Common myeloid progenitor, CD34-positive (primary cell): ENCODE measurements at regions not wholly inside any gene's neighbourhood (a gene's known extent, or its start where the extent isn't known, plus 50 kb on each side); places are given as distances from the start of the nearest gene placed in this dataset.

ENCODE experiments used
- CTCF ChIA-PET: fragments of 350-600 bp; sonication (Branson Sonifier 250); formaldehyde crosslinking; loops from one replicate; lab custom pipeline; 2021; ENCODE audit warnings: antibody characterized with exemption; lab: Charles Lee
- POLR2A ChIA-PET: fragments of 350-600 bp; sonication (Branson Sonifier 250); formaldehyde crosslinking; loops from one replicate; lab custom pipeline; 2021; ENCODE audit warnings: antibody characterized with exemption; lab: Charles Lee
- DNase-seq, 3 donors: peaks; one replicate each; pipeline versions ENCODE4 v3.0.0 to v3.0.0-alpha.2; 2013
- H3K27ac ChIP-seq, 2 experiments: 1 replicate in 1 of 2; 2 replicates in 1 of 2; pipeline ENCODE4 v1.7.0; 2013; ENCODE audit warnings: inconsistent platforms in 2 of 2, low read length in 2 of 2, mild to moderate bottlenecking in 2 of 2, low read depth in 1 of 2, moderate library complexity in 1 of 2; ENCODE audit not compliant: severe bottlenecking in 2 of 2, insufficient read depth in 1 of 2, poor library complexity in 1 of 2
- H3K27me3 ChIP-seq, 5 experiments: replicated peaks in 2 of 5; 1 replicate in 3 of 5; 2 replicates in 2 of 5; pipeline versions ENCODE4 v1.6.1 to v1.7.0; 2013; ENCODE audit warnings: low read length in 4 of 5, mild to moderate bottlenecking in 2 of 5, moderate library complexity in 2 of 5, inconsistent platforms in 1 of 5; ENCODE audit not compliant: insufficient read depth in 5 of 5, control insufficient read depth in 4 of 5
- H3K36me3 ChIP-seq, 4 experiments: 1 replicate in 2 of 4; 2 replicates in 2 of 4; pipeline versions ENCODE4 v1.6.1 to v1.7.0; 2013; ENCODE audit warnings: low read length in 3 of 4, control low read depth in 1 of 4, mild to moderate bottlenecking in 1 of 4; ENCODE audit not compliant: control insufficient read depth in 4 of 4, insufficient read depth in 4 of 4
- H3K4me1 ChIP-seq, 4 experiments: 1 replicate in 3 of 4; 2 replicates in 1 of 4; pipeline versions ENCODE4 v1.6.1 to v1.7.1; 2013; ENCODE audit warnings: low read length in 3 of 4, mild to moderate bottlenecking in 3 of 4, control low read depth in 1 of 4, inconsistent platforms in 1 of 4, moderate library complexity in 1 of 4; ENCODE audit not compliant: control insufficient read depth in 4 of 4, insufficient read depth in 4 of 4; ENCODE audit errors: control extremely low read depth in 1 of 4
- H3K4me3 ChIP-seq, 7 experiments: 1 replicate in 4 of 7; 2 replicates in 3 of 7; pipeline versions ENCODE4 v1.5.1 to v1.7.0; 2013; ENCODE audit warnings: mild to moderate bottlenecking in 7 of 7, low read length in 6 of 7, moderate library complexity in 6 of 7, inconsistent platforms in 2 of 7, low read depth in 2 of 7, control low read depth in 1 of 7; ENCODE audit not compliant: insufficient read depth in 4 of 7, control insufficient read depth in 1 of 7; ENCODE audit errors: extremely low read depth in 1 of 7
- H3K9me3 ChIP-seq, 5 experiments: 1 replicate in 4 of 5; 2 replicates in 1 of 5; pipeline versions ENCODE4 v1.6.1 to v1.7.1; 2013; ENCODE audit warnings: low read length in 4 of 5, mild to moderate bottlenecking in 2 of 5, inconsistent platforms in 1 of 5, low read depth in 1 of 5, moderate library complexity in 1 of 5; ENCODE audit not compliant: control insufficient read depth in 4 of 5, insufficient read depth in 2 of 5; ENCODE audit errors: control extremely low read depth in 1 of 5
- WGBS: methylation state at CpG from one replicate; pipeline ENCODE4 v1.1.5; 2013; ENCODE audit not compliant: insufficient coverage; 5-methylcytosine and 5-hydroxymethylcytosine counted together

GRCh38 chr2:173684896-173685459 is 280.2 kb downstream of the SP3 start:
- Histone ChIP-seq H3K36me3 (no peaks in the 10 kb centered on the region), H3K4me3 (no peak overlapping the region), H3K27me3 (peaks cover 0 to 8% (median 4%) of the 10 kb centered on the region in 5 experiments), H3K4me1 (no peaks in the 10 kb centered on the region), H3K9me3 (peaks cover 0 to 5% (median 0%) of the 10 kb centered on the region in 5 experiments), H3K27ac (no peak overlapping the region)
- CTCF ChIA-PET, result no interaction called here
- WGBS, result 100% methylated on average over 1 of the region's 6 CpGs
- POLR2A ChIA-PET, result no interaction called here
- DNase-seq, result no peak

DNA sequence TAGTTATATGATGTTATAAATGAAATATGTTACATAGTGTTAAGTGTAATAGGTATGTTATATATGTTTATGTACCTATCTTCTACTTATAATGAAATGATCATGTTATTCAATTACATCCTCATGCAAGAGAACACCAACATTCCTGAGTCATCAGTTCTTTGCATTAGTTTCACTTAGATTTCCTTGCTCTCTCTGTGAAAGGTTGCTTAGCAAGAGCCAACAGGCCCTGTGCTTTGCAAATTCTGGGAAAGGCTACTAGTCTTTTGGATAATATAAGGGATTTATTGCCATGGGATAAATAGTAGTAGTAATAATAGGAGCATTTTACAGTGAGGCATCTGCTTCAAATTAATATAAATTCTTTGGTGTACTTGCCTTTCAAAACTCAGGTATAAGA is 274.8 kb downstream of the SP3 start:
- H3K4me1 ChIP-seq, result no peaks in the 10 kb centered on the region
- ChIA-PET POLR2A (no interaction called here), CTCF (no interaction called here)
- H3K36me3 ChIP-seq, result no peaks in the 10 kb centered on the region
- no peak overlapping the region for H3K27ac ChIP-seq
- peaks cover 0 to 3% (median 0%) of the 10 kb centered on the region in 5 experiments for H3K27me3 ChIP-seq
- peaks cover 0 to 1% (median 0%) of the 10 kb centered on the region in 5 experiments for H3K9me3 ChIP-seq
- H3K4me3 ChIP-seq, result no peak overlapping the region
- DNase-seq, result no peak

- ChIA-PET CTCF (no interaction called here), POLR2A (no interaction called here)
- no peak for DNase-seq
- WGBS, result 100% methylated on average over 3 of the region's 5 CpGs
- no peaks in the 10 kb centered on the region for H3K4me1 ChIP-seq
- H3K36me3 ChIP-seq, result no peaks in the 10 kb centered on the region
- H3K9me3 ChIP-seq, result peaks cover 0 to 1% (median 0%) of the 10 kb centered on the region in 5 experiments
- no peaks in the 10 kb centered on the region for H3K27me3 ChIP-seq
- no peak overlapping the region for H3K27ac ChIP-seq
- no peak overlapping the region for H3K4me3 ChIP-seq
These were observed 273.1 kb downstream of the SP3 start for GRCh38 chr2:173692068-173692467.

DNA sequence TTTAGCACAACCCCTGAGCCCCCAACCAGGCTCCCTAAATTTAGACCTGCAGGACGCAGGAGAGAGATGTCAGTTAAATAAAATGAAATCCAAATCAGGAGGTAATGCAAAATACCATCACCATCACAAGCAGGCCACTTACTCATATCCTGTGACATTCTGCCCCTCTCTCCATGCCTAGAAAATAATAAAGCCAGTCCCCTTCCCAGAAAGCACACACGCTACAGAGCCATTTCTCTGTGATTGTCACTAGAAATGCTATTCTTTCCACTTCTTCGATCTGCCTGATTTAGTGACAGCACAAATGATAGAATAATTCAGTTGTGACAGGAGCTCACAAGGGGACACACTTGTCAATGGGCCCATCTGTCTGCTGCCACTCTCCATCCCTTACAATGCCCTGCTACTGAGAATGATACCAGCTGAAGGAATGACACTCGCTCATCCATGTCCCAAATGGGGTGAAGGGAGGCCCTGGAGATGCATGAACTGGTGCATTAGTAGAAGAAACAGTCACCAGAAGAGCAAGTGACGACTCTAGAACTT is 272.1 kb downstream of the SP3 start:
- ChIA-PET POLR2A (no interaction called here), CTCF (no interaction called here)
- peaks cover 0 to 1% (median 0%) of the 10 kb centered on the region in 5 experiments for H3K9me3 ChIP-seq
- H3K27me3 ChIP-seq, result no peaks in the 10 kb centered on the region
- no peak overlapping the region for H3K4me3 ChIP-seq
- H3K27ac ChIP-seq, result no peak overlapping the region
- 97% methylated on average over 4 of the region's 5 CpGs for WGBS
- H3K36me3 ChIP-seq, result no peaks in the 10 kb centered on the region
- DNase-seq, result no peak
- H3K4me1 ChIP-seq, result no peaks in the 10 kb centered on the region

GRCh38 chr2:173696274-173696673 is 268.9 kb downstream of the SP3 start:
- no peak overlapping the region for H3K27ac ChIP-seq
- H3K9me3 ChIP-seq, result peaks cover 0 to 1% (median 0%) of the 10 kb centered on the region in 5 experiments
- H3K4me1 ChIP-seq, result no peaks in the 10 kb centered on the region
- POLR2A ChIA-PET, result no interaction called here
- DNase-seq, result no peak
- no peak overlapping the region for H3K4me3 ChIP-seq
- WGBS, result 100% methylated on average over 2 of the region's 5 CpGs
- H3K27me3 ChIP-seq, result no peaks in the 10 kb centered on the region
- no peaks in the 10 kb centered on the region for H3K36me3 ChIP-seq
- CTCF ChIA-PET, result no interaction called here

GRCh38 chr2:173697929-173698328 is 267.2 kb downstream of the SP3 start:
- Histone ChIP-seq H3K36me3 (no peaks in the 10 kb centered on the region), H3K9me3 (peaks cover 0 to 1% (median 0%) of the 10 kb centered on the region in 5 experiments), H3K27ac (no peak overlapping the region), H3K4me3 (no peak overlapping the region), H3K4me1 (no peaks in the 10 kb centered on the region), H3K27me3 (no peaks in the 10 kb centered on the region)
- POLR2A ChIA-PET, result no interaction called here
- no peak for DNase-seq
- WGBS, result 89% methylated on average over 1 of the region's 1 CpG
- CTCF ChIA-PET, result no interaction called here

DNA sequence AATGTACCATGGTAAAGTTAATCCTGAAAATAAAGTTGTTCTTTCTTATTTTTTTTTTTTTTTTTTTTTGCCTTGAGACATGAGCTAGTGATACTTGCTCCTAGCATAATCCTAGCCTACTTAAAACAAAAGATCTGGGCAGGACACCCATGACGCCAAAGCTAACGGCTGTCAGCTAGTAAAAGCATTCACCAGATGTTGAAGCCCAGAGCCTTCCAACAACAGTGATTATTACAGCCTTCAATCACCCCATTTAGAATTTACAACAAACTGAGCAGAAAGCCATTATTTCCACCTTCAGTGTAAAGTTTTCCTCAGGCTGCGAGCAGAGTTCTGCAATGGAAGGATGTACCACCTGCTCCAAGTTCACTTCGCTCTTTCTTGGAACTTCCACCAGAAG is 259.5 kb downstream of the SP3 start:
- no peaks in the 10 kb centered on the region for H3K36me3 ChIP-seq
- H3K27ac ChIP-seq, result no peak overlapping the region
- ChIA-PET CTCF (no interaction called here), POLR2A (no interaction called here)
- DNase-seq, result no peak
- no peak overlapping the region for H3K4me3 ChIP-seq
- H3K9me3 ChIP-seq, result no peaks in the 10 kb centered on the region
- no peaks in the 10 kb centered on the region for H3K4me1 ChIP-seq
- H3K27me3 ChIP-seq, result no peaks in the 10 kb centered on the region
- 96% methylated on average over 4 of the region's 4 CpGs for WGBS
